ENCODE measurements at regions not wholly inside any gene's neighbourhood (a gene's known extent, or its start where the extent isn't known, plus 50 kb on each side); places are given as distances from the start of the nearest gene placed in this dataset.
"Not testable (repeated sequence)": the region's sequence is repeated elsewhere in the genome, so short reads cannot be mapped to it uniquely, and the experiment has no call there.

DNA sequence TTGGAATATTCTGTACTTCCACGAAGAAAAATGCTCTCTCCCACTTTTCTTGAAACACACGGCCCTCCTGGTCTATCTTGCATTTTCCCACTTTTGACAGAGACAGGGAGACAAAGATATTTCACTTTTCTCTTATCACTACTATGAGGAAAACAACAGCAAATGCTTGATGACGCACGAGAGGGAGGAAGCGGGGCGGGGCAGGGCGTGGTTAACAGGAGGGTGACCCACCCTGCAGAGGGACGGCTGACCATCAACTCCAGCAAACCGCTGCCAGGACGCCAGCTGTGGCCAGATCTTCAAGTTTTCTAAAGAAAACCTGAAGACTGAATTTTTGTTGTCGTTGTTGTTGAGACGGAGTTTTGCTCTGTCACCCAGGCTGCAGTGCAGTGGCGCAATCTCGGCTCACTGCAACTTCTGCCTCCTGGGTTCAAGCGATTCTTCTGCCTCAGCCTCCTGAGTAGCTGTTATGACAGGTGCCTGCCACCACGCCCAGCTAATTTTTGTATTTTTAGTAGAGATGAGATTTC lies 63.8 kb downstream of the NSUN5 start:
- DNase-seq (ENCODE audit: low read depth); H3K4me3 ChIP-seq (ENCODE audit: low read length): not testable (repeated sequence)

DNA sequence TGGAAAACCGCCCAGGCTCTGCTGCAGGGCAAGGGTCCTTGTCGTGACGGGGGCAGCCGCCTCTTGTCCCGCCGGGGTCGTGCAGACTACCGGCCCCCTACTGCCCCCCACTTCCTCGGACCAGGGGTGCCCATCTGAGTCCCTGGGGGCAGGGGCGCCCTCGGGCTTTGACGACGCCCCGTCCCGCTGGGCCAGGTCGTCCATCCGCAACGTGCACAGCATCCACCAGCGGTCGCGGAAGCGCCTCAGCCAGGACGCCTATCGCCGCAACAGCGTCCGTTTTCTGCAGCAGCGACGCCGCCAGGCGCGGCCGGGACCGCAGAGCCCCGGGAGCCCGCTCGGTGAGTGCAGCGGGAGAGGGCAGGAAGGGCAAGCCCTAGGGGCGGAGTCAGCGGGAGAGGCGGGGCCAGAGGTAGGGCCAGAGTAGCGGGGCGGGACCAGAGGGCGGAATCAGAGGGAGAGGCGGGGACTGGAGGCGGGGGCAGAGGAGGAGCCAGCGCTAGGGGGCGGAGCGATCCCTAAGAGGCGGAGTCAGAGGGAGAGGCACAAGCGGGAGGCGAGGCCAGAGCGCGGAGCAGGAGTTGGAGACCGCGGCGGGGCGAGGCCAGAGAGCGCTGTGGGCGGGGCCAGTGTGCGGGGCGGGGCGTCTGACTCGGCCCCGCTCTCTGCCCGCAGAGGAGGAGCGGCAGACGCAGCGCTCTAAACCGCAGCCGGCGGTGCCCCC lies 73.5 kb downstream of the NSUN5 start:
- not testable (repeated sequence) for DNase-seq (ENCODE audit: low read depth)

DNA sequence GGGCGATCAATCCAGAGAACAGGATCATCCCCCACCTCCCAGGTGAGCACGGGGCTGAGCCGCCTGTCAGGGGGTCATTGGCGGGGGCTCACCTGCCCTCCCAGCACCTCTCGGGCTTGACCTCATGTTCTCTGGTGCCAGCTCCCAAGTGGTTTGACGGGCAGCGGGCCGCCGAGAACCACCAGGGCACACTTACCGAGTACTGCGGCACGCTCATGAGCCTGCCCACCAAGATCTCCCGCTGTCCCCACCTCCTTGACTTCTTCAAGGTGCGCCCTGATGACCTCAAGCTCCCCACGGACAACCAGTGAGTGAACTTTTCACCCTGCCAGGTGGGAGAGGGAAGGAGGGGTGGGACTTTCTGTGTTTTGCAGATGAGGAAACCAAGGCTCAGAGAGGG lies 82.9 kb downstream of the NSUN5 start:
- not testable (repeated sequence) for H3K4me3 ChIP-seq (ENCODE audit: low read length); DNase-seq (ENCODE audit: low read depth)

More for the DNA sequence above, 73.5 kb downstream of the NSUN5 start:
- H3K4me3 ChIP-seq (ENCODE audit: low read length), result peak overlapping the region; percentile 22

DNA sequence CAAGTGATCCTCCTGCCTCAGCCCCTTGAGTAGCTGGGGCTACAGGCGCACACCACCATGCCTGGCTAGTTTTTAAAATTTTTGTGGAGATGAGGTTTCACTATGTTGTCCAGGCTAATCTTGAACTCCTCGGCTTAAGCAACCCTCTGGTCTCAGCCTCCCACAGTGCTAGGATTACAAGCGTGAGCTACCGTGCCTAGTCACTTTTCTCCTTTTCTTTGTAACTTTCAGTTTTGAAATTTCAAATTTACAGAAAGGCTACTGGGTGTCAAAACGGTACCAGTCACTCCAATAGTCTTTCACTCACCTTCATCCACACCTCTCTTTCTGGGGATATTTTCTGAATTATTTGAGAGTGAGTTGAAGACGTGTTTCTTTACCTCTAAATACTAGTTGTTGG lies 86.9 kb downstream of the NSUN5 start:
- not testable (repeated sequence) for DNase-seq (ENCODE audit: low read depth); H3K4me3 ChIP-seq (ENCODE audit: low read length)

DNA sequence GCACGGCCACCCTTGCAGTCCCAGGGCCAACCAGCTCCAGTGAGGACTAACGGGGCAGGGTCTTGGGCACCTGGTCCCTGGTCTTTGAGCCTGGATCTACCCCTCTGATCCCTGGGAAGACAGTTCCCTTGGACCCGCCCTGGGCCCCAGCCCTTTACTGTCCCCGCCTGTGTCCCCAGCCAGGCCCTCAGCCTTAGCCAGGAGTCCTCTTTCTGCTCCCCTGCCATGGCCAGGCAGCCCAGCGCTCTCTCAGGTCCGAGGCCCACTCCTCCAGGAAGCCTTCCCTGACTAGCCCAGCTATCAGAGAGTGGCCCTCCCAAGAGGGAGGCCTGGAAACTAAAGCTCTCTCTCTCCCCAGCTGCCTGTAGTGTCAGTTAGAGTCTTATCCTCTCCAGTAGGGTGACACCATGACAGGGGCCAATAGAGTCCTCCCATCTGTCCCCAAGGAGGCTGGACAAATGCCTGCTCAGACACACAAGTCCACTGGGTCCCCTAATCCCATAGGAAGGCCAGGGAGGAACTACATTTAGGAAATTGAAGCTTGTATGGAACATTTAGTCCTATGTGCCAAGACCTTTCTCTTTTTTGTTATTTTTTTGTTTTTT lies 87.8 kb downstream of the NSUN5 start:
- not testable (repeated sequence) for H3K4me3 ChIP-seq (ENCODE audit: low read length); DNase-seq (ENCODE audit: low read depth)

DNA sequence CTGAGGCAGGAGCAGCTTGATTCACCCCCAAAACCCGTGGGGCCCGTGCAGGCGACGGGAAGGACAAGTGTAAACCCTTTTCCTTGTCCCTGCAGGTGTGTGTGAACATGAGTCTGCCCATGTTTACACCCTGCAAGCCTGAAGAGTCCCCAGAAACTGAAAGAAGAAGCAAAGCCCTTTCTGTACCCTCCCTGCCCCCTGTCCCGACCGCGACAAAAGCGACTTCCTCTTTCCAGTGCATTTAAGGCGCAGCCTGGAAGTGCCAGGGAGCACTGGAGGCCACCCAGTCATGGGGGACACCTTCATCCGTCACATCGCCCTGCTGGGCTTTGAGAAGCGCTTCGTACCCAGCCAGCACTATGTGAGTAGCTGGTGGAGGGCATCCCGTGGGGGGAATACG lies 88.3 kb downstream of the NSUN5 start:
- not testable (repeated sequence) for DNase-seq (ENCODE audit: low read depth); H3K4me3 ChIP-seq (ENCODE audit: low read length)

DNA sequence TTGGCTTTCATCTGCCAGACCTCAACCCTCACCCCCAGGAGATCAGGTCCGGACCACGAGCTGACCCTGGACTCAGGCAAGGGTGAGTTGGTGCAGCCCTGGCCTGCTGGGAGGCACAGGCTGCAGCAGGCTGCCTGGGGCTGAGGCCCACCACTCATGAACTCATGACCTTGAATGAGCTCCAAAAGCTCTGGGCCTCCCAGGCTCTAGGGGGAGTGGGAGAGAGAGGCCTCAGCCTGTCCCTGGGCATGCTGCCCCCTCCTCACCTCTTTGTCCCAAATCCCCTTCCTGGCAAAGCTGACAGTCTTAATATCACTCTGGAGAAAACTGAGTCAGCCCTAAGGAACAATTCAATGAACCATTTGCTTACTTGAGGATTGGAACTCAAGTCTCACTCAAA lies 89.8 kb downstream of the NSUN5 start:
- H3K4me3 ChIP-seq (ENCODE audit: low read length); DNase-seq (ENCODE audit: low read depth): not testable (repeated sequence)

DNA sequence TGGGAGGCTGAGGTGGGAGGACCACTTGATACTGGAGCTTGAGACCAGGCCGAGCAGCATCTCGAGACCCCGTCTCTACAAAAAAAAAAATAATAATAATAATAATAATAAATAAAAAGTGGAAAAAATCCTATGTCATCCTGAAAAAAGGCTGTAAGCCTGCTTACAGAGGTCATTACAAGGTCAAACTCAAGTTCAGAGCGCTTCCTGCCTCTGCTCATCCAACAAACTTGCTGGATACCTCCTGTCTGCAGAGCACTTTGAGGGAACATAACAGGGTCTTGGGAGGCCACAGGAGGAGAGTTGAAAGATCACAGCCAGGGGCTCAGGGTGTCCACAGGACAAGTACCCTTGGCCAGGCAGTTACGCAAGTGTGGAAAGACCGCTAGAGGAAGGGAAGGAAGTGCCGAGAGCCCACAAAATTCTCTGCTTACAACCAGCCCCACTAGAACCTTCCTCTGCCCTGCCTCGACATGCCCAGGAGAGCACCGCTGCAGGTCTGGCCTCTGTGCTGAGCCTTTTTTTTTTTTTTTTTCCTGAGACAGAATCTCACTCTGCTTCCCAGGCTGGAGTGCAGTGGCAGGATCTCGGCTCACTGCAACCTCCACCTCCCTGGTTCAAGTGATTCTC lies 92.5 kb downstream of the NSUN5 start:
- not testable (repeated sequence) for H3K4me3 ChIP-seq (ENCODE audit: low read length); DNase-seq (ENCODE audit: low read depth)

DNA sequence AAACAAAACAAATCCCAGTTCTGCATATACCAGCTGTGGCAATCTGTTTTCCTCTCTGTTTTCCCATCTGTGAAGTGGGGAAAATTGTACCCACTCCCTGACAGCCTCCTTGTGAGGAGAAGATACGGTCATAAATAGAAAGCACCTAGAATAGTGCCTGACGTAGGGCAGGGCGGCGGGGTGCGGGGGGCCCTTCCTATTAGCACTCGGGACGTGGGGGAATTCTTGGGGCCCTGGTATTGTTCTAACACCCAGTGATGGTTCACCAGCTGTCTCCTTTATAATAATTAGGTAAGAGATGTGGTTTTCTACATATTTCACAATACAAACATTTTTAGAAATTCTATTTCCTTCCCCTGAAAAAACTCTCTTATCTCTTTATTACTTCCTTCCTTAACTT lies 93.4 kb downstream of the NSUN5 start:
- DNase-seq (ENCODE audit: low read depth); H3K4me3 ChIP-seq (ENCODE audit: low read length): not testable (repeated sequence)

DNA sequence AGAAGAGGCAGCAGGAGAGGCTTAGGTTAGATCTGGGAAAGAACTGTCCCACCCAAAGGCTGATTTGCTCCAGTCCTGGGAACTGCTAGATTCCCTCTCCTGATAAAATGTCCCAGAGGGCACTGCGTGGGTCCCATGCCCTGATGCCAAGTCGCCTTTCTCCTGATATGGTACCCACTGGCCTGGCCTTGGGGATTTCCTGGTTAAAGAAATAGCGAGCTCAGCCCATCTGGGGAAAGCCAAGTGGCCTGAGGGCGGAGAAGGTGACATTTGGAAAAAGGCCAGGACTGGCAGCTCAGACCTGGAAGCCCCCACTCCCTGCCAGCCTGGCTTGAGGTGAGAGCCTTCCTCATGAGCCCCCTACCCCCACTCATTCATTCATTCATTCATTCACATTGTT lies 94.2 kb downstream of the NSUN5 start:
- not testable (repeated sequence) for H3K4me3 ChIP-seq (ENCODE audit: low read length)
- DNase-seq (ENCODE audit: low read depth), result peak; percentile 15

DNA sequence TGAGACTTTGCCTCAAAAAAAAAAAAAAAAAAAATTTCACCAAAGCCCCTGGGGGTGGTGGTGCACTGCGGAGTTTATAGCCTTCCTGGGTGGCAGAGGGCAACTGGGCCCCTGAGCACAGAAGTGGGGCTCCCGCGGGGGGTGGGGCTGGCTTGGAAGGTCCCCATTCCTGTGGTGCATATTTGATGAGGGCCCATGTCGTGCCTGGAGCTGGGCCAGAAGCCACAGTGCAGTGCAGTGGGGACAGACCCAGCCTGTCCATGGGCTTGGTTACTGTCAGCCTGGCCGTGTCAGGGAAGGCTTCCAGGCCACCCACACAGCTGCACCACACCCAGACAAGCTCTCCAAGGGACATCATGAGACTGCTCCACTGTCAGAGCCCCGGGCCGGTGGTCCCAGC lies 95.5 kb downstream of the NSUN5 start:
- not testable (repeated sequence) for DNase-seq (ENCODE audit: low read depth); H3K4me3 ChIP-seq (ENCODE audit: low read length)

DNA sequence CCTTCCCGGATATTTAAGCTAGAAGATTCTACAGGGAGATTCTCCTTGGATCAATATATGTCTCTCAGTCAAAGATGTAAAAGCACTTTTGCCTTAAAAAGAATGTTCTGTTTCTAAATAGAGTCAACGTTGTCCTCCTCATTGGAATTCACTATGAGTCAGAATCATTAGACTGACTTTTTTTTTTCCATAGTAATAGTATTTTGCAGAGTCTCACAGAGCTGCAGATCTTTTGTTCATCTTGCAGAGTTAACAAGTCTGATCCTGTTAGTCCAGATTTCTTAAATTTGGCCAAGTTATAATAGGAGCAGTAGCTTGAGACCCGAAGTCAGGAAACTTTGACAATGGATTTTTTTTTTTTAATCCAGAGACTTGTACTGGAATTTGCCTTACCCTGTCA lies 103.0 kb downstream of the NSUN5 start:
- DNase-seq (ENCODE audit: low read depth); H3K4me3 ChIP-seq (ENCODE audit: low read length): not testable (repeated sequence)

DNA sequence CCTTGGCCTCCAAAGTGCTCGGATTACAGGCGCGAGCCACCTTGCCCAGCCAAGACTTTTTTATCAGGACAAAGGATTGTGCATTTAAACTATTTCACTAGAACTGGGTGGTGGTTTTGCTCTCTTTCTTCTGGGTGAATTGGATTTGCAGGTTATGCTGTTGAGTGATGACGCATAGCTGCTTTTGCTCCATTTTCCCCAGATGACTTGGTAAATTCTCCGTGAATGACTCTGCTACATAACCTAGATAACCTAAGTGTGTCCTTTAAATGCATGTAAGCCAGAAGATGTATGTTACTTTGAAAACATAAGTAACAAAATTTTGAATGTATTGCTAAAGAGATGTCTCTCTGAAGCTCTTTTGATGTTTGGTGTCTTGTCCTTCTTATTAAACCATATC lies 103.7 kb downstream of the NSUN5 start:
- H3K4me3 ChIP-seq (ENCODE audit: low read length), result not testable (repeated sequence)
- peak; percentile 89 for DNase-seq (ENCODE audit: low read depth)

DNA sequence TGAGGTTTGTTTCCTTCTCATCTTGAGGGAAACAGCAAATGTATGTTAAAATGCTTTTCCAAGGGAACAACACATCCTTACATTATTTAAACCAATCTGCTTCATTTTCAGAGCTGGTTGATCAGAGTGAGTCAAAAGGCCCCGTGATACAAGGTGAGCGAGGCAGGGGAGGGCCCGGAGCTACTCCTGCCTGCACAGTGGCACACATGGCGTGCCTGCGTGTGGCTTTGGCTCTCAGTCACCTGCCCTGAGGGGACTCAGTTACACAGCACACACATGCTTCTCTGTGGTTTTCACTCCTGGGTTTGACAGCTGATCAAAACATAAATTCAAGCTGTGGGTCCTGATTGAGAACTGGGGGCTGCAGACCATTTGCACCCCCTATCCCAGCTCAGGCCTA lies 105.3 kb downstream of the NSUN5 start:
- not testable (repeated sequence) for DNase-seq (ENCODE audit: low read depth); H3K4me3 ChIP-seq (ENCODE audit: low read length)

DNA sequence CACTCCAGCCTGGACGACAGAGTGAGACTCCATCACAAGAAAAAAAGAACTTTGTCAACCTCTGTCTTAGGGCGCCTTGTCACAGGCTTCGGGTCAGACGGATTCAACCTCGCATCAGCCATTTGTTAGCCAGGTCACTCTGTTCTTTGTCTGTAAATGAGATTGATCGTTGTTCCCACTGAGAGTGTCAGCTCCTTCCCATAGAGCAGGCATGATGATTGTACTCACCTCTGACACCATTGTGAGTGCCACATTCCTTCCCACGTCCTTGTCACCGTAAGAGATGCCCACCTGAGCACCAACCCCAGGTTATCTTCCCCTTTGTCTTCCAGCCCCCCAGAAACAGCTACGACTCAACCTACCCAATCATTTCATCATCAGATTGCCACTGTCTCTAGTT lies 107.4 kb downstream of the NSUN5 start:
- DNase-seq (ENCODE audit: low read depth); H3K4me3 ChIP-seq (ENCODE audit: low read length): not testable (repeated sequence)

DNA sequence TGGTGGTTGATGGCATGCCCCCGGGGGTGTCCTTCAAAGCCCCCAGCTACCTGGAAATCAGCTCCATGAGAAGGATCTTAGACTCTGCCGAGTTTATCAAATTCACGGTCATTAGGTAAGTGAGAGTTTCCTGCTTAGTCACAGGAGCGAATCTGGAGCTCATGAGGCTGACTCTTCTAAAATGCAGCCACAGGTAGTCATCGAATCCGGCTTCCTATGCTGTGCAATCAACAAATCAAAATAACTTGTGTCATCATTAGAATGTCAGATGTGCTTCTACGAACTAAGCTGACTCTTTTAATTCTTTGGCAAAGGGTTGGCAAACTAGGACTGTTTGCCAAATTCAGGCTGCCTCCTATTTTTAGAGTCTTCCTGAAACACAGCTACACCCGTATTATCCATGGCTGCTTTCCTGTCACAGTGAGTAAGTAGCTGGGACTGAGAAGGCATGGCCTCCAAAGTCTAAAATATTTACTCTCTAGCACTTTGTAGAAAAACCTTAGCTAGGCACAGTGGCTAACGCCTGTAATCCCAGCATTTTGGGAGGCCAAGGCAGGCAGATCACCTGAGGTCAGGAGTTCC lies 108.0 kb downstream of the NSUN5 start:
- DNase-seq (ENCODE audit: low read depth); H3K4me3 ChIP-seq (ENCODE audit: low read length): not testable (repeated sequence)

DNA sequence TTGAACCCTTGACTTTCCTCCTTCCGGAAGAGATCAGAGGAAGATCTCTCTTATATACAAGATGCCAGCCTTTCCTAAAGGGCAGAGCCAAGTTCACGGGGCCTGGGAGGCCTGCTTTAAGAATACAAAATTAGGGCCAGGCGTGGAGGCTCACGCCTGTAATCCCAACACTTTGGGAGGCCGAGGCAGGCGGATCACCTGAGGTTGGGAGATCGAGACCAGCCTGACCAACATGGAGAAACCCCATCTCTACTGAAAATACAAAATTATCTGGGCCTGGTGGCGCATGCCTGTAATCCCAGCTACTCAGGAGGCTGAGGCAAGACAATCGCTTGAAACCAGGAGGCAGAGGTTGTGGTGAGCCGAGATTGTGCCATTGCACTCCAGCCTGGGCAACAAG lies 108.2 kb upstream of the SPDYE9 start:
- DNase-seq (ENCODE audit: low read depth); H3K4me3 ChIP-seq (ENCODE audit: low read length): not testable (repeated sequence)

DNA sequence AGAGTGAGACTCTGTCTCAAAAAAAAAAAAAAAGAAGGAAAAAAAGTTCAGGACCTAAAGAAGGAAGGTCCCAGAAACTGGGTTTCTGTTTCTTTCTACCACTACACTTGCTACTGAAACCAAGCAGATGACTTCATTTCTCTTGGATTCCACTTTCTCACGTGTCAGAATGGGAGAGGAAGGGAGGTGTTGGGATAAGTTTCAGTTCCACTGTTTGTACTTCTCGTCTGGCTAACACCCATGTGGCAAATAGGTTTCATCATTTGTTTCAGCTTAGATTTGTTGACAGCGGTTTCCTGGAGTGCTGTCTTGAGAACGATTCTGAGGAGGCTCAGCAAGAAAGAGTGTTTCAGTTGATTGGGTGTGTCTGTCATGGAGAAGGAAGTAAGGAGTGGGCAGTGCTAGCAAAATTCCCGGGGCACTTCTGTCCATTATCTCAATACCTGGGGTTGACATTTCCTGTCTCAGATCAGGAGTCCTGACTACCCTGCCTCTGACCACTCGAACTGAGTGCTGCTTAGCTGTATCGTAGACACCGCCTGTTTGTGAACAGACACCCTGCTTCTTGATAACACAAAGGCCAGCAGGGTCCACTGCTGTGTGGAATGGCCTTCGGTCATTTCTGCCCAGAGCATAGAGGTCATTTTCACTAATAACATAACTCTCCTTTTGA lies 104.8 kb upstream of the SPDYE9 start:
- not testable (repeated sequence) for H3K4me3 ChIP-seq (ENCODE audit: low read length); DNase-seq (ENCODE audit: low read depth)

DNA sequence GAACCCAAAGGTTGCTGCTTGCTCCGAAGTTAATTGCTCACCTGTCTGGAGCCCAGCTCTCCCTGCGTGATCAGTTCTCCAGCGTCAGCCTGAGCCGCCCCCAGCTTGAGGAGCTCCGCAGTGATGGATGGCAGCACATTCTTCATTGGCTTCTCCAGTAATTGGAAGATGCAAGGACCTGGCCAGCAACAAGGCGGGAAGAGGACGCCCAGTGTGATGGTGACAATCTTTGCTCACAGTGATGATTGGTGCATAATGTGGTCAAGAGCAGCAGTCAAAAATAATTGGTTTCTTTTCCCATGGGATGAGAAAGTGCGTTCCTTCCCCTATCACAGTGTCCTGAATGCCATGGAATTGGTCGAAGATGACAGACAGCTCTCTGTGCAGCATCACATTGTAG lies 102.4 kb upstream of the SPDYE9 start:
- DNase-seq (ENCODE audit: low read depth); H3K4me3 ChIP-seq (ENCODE audit: low read length): not testable (repeated sequence)
